ENCODE measurements at regions not wholly inside any gene's neighbourhood (a gene's known extent, or its start where the extent isn't known, plus 50 kb on each side); places are given as distances from the start of the nearest gene placed in this dataset.

- TF ChIP-seq CTCF (IDR thresholded peaks at IDR 0.05) (no peak), POLR2A (IDR thresholded peaks at IDR 0.05) (no peak)
Measured at GRCh38 chr12:58576916-58577315, 343.4 kb downstream of the LRIG3 start.

All from esophagus squamous epithelium (tissue), 4 donors.